K562 (cell line): ENCODE measurements at regions not wholly inside any gene's neighbourhood (a gene's known extent, or its start where the extent isn't known, plus 50 kb on each side); places are given as distances from the start of the nearest gene placed in this dataset.

Experiments
- ATAC-seq: fragments of 200-7000 bp; cut with Tn5 transposase; 3 replicates; pipeline ENCODE4 v1.9.1; 2020; ENCODE audit warnings: moderate library complexity
- BruUV-seq: library from RNA; stranded (reverse); fragments of 400-500 nt; replicated peaks from 2 replicates; lab custom pipeline; 2021; lab: Mats Ljungman, UMichigan
- CTCF ChIA-PET: fragments of 300-600 bp; formaldehyde crosslinking; extraction: SDS; loops from one replicate; lab custom pipeline; 2021; ENCODE audit warnings: low intra/inter-chr PET ratio; lab: Yijun Ruan, JAX
- POLR2A ChIA-PET: fragments of 300-600, 350-650 bp; sonication (Branson Sonifier 250); formaldehyde crosslinking; extraction: SDS; loops from one replicate; lab custom pipeline; 2021; ENCODE audit warnings: antibody characterized with exemption, inconsistent platforms; lab: Yijun Ruan, JAX
- DNase-seq, 4 experiments: peaks; one replicate each; pipeline versions ENCODE4 v3.0.0 to v3.0.0-alpha.2; 2011 to 2018; ENCODE audit warnings: low spot score in 3 of 4, mixed read lengths in 3 of 4; ENCODE audit errors: extremely low read depth in 1 of 4
- FAIRE-seq: peaks from 2 replicates; lab custom pipeline; 2011; peaks lifted over from hg19 to GRCh38; lab: Jason Lieb, UNC
- H2AFZ ChIP-seq: 2 replicates; pipeline ENCODE4 v1.6.0; 2011; ENCODE audit warnings: low read depth, low read length, control low read depth, inconsistent platforms
- H3K27ac ChIP-seq: fragments of 200-600 bp; 3 replicates; pipeline ENCODE4 v1.8.0; 2011; ENCODE audit warnings: low read depth, mild to moderate bottlenecking, control low read depth, inconsistent platforms, low read length, moderate library complexity, mixed read lengths; ENCODE audit errors: extremely low read depth
- H3K27me3 ChIP-seq, 2 experiments: fragments of 300-600 bp in 1 of 2; 2 replicates in 1 of 2; 3 replicates in 1 of 2; pipeline versions ENCODE4 v1.6.0 to v1.8.0; 2011; ENCODE audit warnings: inconsistent platforms in 2 of 2, low read length in 2 of 2, mild to moderate bottlenecking in 1 of 2, mixed read lengths in 1 of 2, moderate library complexity in 1 of 2; ENCODE audit not compliant: control insufficient read depth in 2 of 2, insufficient read depth in 2 of 2
- H3K36me3 ChIP-seq: fragments of 300-600 bp; 3 replicates; pipeline ENCODE4 v1.8.0; 2011; ENCODE audit warnings: mild to moderate bottlenecking, low read length, inconsistent platforms; ENCODE audit not compliant: control insufficient read depth, insufficient read depth
- H3K4me1 ChIP-seq, 2 experiments: fragments of 200-600 bp in 1 of 2; replicated peaks in 1 of 2; 2 replicates in 1 of 2; 3 replicates in 1 of 2; pipeline versions ENCODE4 v1.5.1 to v1.8.0; 2011; ENCODE audit warnings: inconsistent platforms in 2 of 2, low read length in 2 of 2, mild to moderate bottlenecking in 1 of 2, mixed read lengths in 1 of 2, moderate library complexity in 1 of 2; ENCODE audit not compliant: control insufficient read depth in 2 of 2, insufficient read depth in 2 of 2
- H3K4me2 ChIP-seq: 2 replicates; pipeline ENCODE4 v1.6.1; 2011; ENCODE audit warnings: low read length, control low read depth, inconsistent platforms, mixed read lengths; ENCODE audit not compliant: insufficient read depth
- H3K4me3 ChIP-seq: fragments of 200-600 bp; sonication (generic), shearing (Covaris generic); 2 replicates; pipeline ENCODE4 v1.5.1; 2016; ENCODE audit warnings: control low read depth, inconsistent platforms
- H3K79me2 ChIP-seq: fragments of 200-600 bp; 3 replicates; pipeline ENCODE4 v1.8.0; 2011; ENCODE audit warnings: low read length, inconsistent platforms; ENCODE audit not compliant: control insufficient read depth, insufficient read depth
- H3K9ac ChIP-seq, 2 experiments: 2 replicates each; pipeline versions ENCODE4 v1.6.0 to v1.6.1; 2011; ENCODE audit warnings: low read depth in 2 of 2, low read length in 2 of 2, control low read depth in 1 of 2, inconsistent platforms in 1 of 2, mild to moderate bottlenecking in 1 of 2, mixed read lengths in 1 of 2; ENCODE audit not compliant: insufficient read depth in 1 of 2
- H3K9me1 ChIP-seq: one replicate; pipeline ENCODE4 v1.6.0; 2011; ENCODE audit warnings: inconsistent platforms, mild to moderate bottlenecking, low read length, moderate library complexity; ENCODE audit not compliant: control insufficient read depth, insufficient read depth
- H3K9me3 ChIP-seq: replicated peaks from 2 replicates; pipeline ENCODE4 v1.5.1; 2011; ENCODE audit warnings: low read depth, low read length, inconsistent platforms; ENCODE audit not compliant: control insufficient read depth, insufficient read depth
- H4K20me1 ChIP-seq: replicated peaks from 2 replicates; pipeline ENCODE4 v1.6.1; 2011; ENCODE audit warnings: low read length, inconsistent platforms, mixed read lengths; ENCODE audit not compliant: control insufficient read depth, insufficient read depth
- BDP1 ChIP-seq: IDR thresholded peaks from 3 replicates; pipeline ENCODE4 v1.6.1; 2011; ENCODE audit not compliant: insufficient read length, insufficient read depth
- BMI1 ChIP-seq: fragments of 150-350 bp; IDR thresholded peaks from 2 replicates; pipeline ENCODE4 v1.6.1; 2014; ENCODE audit warnings: low read length
- CBX5 ChIP-seq: IDR thresholded peaks from 2 replicates; pipeline ENCODE4 v1.6.1; 2014; ENCODE audit warnings: low read depth, borderline replicate concordance
- HMG20A ChIP-seq: fragments of 450-650 bp; formaldehyde crosslinking; conservative IDR thresholded peaks from 2 replicates; pipeline ENCODE4 v1.4.0; 2020; ENCODE audit warnings: mild to moderate bottlenecking, mixed read lengths
- HMGN3 ChIP-seq: IDR thresholded peaks from 2 replicates; pipeline ENCODE4 v1.6.1; 2011; ENCODE audit warnings: borderline replicate concordance, low read depth, mild to moderate bottlenecking, mixed read lengths, low read length; ENCODE audit not compliant: insufficient read length; ENCODE audit errors: extremely low read depth
- JUNB ChIP-seq: fragments of 450-650 bp; formaldehyde crosslinking; conservative IDR thresholded peaks from 2 replicates; pipeline ENCODE4 v1.4.0; 2020; ENCODE audit warnings: mild to moderate bottlenecking
- JUND ChIP-seq, 2 experiments: IDR thresholded peaks; 2 replicates in 1 of 2; 3 replicates in 1 of 2; pipeline ENCODE4 v1.6.1; 2011; ENCODE audit warnings: borderline replicate concordance in 2 of 2, low read depth in 2 of 2, low read length in 2 of 2, improper control_type of control experiment in 1 of 2, missing biosample characterization in 1 of 2, missing genetic modification characterization in 1 of 2, missing genetic modification reagents in 1 of 2
- OTX1 ChIP-seq: fragments of 450-650 bp; formaldehyde crosslinking; IDR thresholded peaks from 2 replicates; pipeline ENCODE4 v1.4.0; 2022; ENCODE audit warnings: mild to moderate bottlenecking
- PHB2 ChIP-seq: fragments of 450-650 bp; IDR thresholded peaks from 2 replicates; pipeline ENCODE4 v1.6.1; 2017; ENCODE audit warnings: low read depth
- POLR2G ChIP-seq: fragments of 200-400 bp; formaldehyde crosslinking; IDR thresholded peaks from 2 replicates; pipeline ENCODE4 v1.6.1; 2017; ENCODE audit warnings: low read depth, mild to moderate bottlenecking, antibody characterized with exemption, low read length, moderate library complexity
- ZC3H8 ChIP-seq: fragments of 450-650 bp; IDR thresholded peaks from 2 replicates; pipeline ENCODE4 v1.6.1; 2017
- ZNF766 ChIP-seq: fragments of 200-800 bp; sonication (Bioruptor generic); conservative IDR thresholded peaks from 2 replicates; pipeline ENCODE4 v1.6.1; 2016; ENCODE audit warnings: missing genetic modification characterization, missing compliant biosample characterization
- in situ Hi-C: fragments of 300-500 bp; cut with MboI; formaldehyde crosslinking; loops from 4 replicates; pipeline ENCODE4 v1.15.0; 2018; ENCODE audit warnings: inconsistent platforms, mixed read lengths
- intact Hi-C: fragments of 100-400 bp; cut with micrococcal nuclease; formaldehyde crosslinking; loops from 2 replicates; pipeline ENCODE4 v1.14.2; 2022
- TF ChIP-seq, protein P1 (sequence below): sonication (generic); formaldehyde crosslinking; IDR thresholded peaks from 2 replicates; pipeline ENCODE4 v1.8.1; 2023; ENCODE audit warnings: missing genetic modification reagents, mild to moderate bottlenecking, borderline replicate concordance

DNA sequence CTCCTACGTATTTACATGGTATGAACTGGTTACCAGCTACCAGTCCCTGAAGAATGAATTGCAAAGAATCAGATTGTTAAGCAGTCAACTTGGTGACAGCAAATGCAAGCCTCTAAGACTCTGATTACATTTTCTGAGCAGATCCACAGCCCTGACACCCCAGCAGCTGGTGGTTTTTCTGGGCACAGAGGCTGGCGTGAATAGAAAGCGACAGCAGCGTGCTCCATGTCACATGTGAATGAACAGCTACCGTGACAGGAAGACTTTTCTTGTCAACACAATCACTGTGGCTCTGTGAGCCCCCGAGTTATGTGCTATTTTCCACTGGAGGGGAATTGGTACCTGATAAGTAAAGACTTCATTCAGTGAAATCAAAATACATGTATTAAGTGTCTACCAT is 93.2 kb upstream of the CBLN2 start (continued):
- TF ChIP-seq JUND (IDR thresholded peaks at IDR 0.05; ENCODE audit: borderline replicate concordance, low read depth, low read length): no peak
- no peak for TF ChIP-seq JUND (tag; IDR thresholded peaks at IDR 0.05; ENCODE audit: borderline replicate concordance, low read depth, low read length)
- no peak for TF ChIP-seq BDP1
- TF ChIP-seq ZNF766 (CRISPR knock-in tag): no peak

DNA sequence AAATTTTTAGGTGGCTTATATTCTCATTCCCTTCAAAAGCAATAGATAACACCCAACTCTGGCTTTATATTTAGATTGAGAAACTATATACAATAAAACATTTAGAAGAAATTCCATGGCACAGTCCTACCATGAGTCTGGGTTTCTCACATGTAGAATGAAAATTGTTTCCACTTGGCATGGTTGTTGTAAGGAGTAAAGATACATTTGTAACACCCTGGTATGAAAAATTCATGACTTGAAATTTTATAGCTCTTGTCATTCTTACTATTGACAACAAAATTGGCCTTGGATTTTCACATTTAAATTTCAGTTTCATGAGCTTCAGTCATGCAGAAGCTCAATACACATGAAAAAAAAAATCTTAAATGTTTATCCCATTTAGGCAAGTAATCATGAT is 92.5 kb upstream of the CBLN2 start:
- no peaks in the 10 kb centered on the region for H4K20me1 ChIP-seq
- DNase-seq (no peak), FAIRE-seq (no peak), ATAC-seq (no peak)
- H3K79me2 ChIP-seq: no peaks in the 10 kb centered on the region
- no peaks in the 10 kb centered on the region for H3K9me3 ChIP-seq
- no peaks in the 10 kb centered on the region for H3K4me1 ChIP-seq
- no peak overlapping the region for H3K27ac ChIP-seq
- intact Hi-C loops: no loop called here
- POLR2A ChIA-PET: no interaction called here
- H2AFZ ChIP-seq: no peak overlapping the region
- H3K36me3 ChIP-seq: no peaks in the 10 kb centered on the region
- CTCF ChIA-PET: no interaction called here
- no peak for TF ChIP-seq CBX5
- TF ChIP-seq HMGN3: no peak
- TF ChIP-seq, protein P1, sequence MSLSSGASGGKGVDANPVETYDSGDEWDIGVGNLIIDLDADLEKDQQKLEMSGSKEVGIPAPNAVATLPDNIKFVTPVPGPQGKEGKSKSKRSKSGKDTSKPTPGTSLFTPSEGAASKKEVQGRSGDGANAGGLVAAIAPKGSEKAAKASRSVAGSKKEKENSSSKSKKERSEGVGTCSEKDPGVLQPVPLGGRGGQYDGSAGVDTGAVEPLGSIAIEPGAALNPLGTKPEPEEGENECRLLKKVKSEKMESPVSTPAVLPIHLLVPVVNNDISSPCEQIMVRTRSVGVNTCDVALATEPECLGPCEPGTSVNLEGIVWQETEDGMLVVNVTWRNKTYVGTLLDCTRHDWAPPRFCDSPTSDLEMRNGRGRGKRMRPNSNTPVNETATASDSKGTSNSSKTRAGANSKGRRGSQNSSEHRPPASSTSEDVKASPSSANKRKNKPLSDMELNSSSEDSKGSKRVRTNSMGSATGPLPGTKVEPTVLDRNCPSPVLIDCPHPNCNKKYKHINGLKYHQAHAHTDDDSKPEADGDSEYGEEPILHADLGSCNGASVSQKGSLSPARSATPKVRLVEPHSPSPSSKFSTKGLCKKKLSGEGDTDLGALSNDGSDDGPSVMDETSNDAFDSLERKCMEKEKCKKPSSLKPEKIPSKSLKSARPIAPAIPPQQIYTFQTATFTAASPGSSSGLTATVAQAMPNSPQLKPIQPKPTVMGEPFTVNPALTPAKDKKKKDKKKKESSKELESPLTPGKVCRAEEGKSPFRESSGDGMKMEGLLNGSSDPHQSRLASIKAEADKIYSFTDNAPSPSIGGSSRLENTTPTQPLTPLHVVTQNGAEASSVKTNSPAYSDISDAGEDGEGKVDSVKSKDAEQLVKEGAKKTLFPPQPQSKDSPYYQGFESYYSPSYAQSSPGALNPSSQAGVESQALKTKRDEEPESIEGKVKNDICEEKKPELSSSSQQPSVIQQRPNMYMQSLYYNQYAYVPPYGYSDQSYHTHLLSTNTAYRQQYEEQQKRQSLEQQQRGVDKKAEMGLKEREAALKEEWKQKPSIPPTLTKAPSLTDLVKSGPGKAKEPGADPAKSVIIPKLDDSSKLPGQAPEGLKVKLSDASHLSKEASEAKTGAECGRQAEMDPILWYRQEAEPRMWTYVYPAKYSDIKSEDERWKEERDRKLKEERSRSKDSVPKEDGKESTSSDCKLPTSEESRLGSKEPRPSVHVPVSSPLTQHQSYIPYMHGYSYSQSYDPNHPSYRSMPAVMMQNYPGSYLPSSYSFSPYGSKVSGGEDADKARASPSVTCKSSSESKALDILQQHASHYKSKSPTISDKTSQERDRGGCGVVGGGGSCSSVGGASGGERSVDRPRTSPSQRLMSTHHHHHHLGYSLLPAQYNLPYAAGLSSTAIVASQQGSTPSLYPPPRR (CRISPR knock-in tag): no peak
- TF ChIP-seq HMG20A: no peak
- TF ChIP-seq POLR2G: no peak
- TF ChIP-seq ZC3H8: no peak
- TF ChIP-seq OTX1 (CRISPR knock-in tag): no peak
- no peak for TF ChIP-seq JUNB (CRISPR knock-in tag)
- no peak for TF ChIP-seq PHB2
- TF ChIP-seq BMI1: no peak
- no peak overlapping the region for H3K9ac ChIP-seq
- no peaks in the 10 kb centered on the region for H3K27me3 ChIP-seq
- no peak overlapping the region for H3K4me2 ChIP-seq
- in situ Hi-C loops: no loop called here
- no peaks in the 10 kb centered on the region for H3K9me1 ChIP-seq
- BruUV-seq: no TSS peak
- no peak overlapping the region for H3K4me3 ChIP-seq
